Stimulated activated CD8-positive, alpha-beta memory T cell treated with anti-CD3 and anti-CD28 coated beads, Interleukin-7, amount 100 ng/mL, for 24 hours (primary cell): ENCODE measurements at regions not wholly inside any gene's neighbourhood (a gene's known extent, or its start where the extent isn't known, plus 50 kb on each side); places are given as distances from the start of the nearest gene placed in this dataset.

Experiments used
- DNase-seq: peaks from one replicate; pipeline ENCODE4 v3.0.0-alpha.2; 2020; ENCODE audit warnings: low read depth

- no peak for DNase-seq
These were observed 278.9 kb downstream of the NPHP4 start for GRCh38 chr1:5713101-5714010.

GRCh38 chr1:5711956-5712645, 280.1 kb downstream of the NPHP4 start:
- no peak for DNase-seq

GRCh38 chr1:5711079-5711478, 281.1 kb downstream of the NPHP4 start:
- DNase-seq = no peak

- no peak for DNase-seq
These were observed 282.2 kb downstream of the NPHP4 start for GRCh38 chr1:5709976-5710375.

- DNase-seq = no peak
These were observed 282.7 kb downstream of the NPHP4 start for GRCh38 chr1:5709461-5709975.

- no peak for DNase-seq
These were observed 283.6 kb downstream of the NPHP4 start for GRCh38 chr1:5708346-5709245.

- no peak for DNase-seq
These were observed 284.5 kb downstream of the NPHP4 start for GRCh38 chr1:5707566-5708345.

GRCh38 chr1:5706239-5706638, 286.0 kb downstream of the NPHP4 start:
- DNase-seq = no peak

- no peak for DNase-seq
These were observed 286.5 kb downstream of the NPHP4 start for GRCh38 chr1:5705751-5706150.

GRCh38 chr1:5704561-5705514, 287.4 kb downstream of the NPHP4 start:
- no peak for DNase-seq

- no peak for DNase-seq
These were observed 290.6 kb downstream of the NPHP4 start for GRCh38 chr1:5701642-5702041.

- DNase-seq = no peak
These were observed 298.7 kb downstream of the NPHP4 start for GRCh38 chr1:5693568-5693967.

- DNase-seq = no peak
These were observed 299.6 kb downstream of the NPHP4 start for GRCh38 chr1:5692664-5693063.

- DNase-seq = no peak
These were observed 300.3 kb downstream of the NPHP4 start for GRCh38 chr1:5691795-5692509.

GRCh38 chr1:5690898-5691297, 301.3 kb downstream of the NPHP4 start:
- no peak for DNase-seq

- DNase-seq = no peak
These were observed 301.9 kb downstream of the NPHP4 start for GRCh38 chr1:5690291-5690690.

- no peak for DNase-seq
These were observed 303.8 kb downstream of the NPHP4 start for GRCh38 chr1:5688081-5689077.
